Kidney (tissue), 13 donors: ENCODE measurements at regions not wholly inside any gene's neighbourhood (a gene's known extent, or its start where the extent isn't known, plus 50 kb on each side); places are given as distances from the start of the nearest gene placed in this dataset.

Experiments
- DNase-seq, 5 donors: peaks; one replicate each; pipeline ENCODE4 v3.0.0-alpha.2; 2013 to 2020
- FAIRE-seq: peaks from 2 replicates; lab custom pipeline; 2012; peaks lifted over from hg19 to GRCh38; lab: Jason Lieb, UNC
- H3K27ac ChIP-seq, 2 donors: one replicate each; pipeline ENCODE4 v1.7.0; 2013; ENCODE audit warnings: low read depth in 2 of 2, low read length in 2 of 2, inconsistent platforms in 1 of 2
- H3K27me3 ChIP-seq: one replicate; pipeline ENCODE4 v1.7.1; 2013; ENCODE audit warnings: low read length, inconsistent platforms; ENCODE audit not compliant: control insufficient read depth, insufficient read depth
- H3K36me3 ChIP-seq, 3 donors: one replicate each; pipeline versions ENCODE4 v1.7.0 to v1.7.1; 2013; ENCODE audit warnings: low read length in 3 of 3, control low read depth in 1 of 3, inconsistent platforms in 1 of 3; ENCODE audit not compliant: insufficient read depth in 3 of 3, control insufficient read depth in 2 of 3
- H3K4me1 ChIP-seq, 3 donors: one replicate each; pipeline versions ENCODE4 v1.7.0 to v1.7.1; 2013; ENCODE audit warnings: low read length in 3 of 3, inconsistent platforms in 1 of 3, low read depth in 1 of 3; ENCODE audit not compliant: control insufficient read depth in 2 of 3, insufficient read depth in 2 of 3
- H3K4me3 ChIP-seq, 3 donors: one replicate each; pipeline versions ENCODE4 v1.7.0 to v1.8.1; 2013; ENCODE audit warnings: low read length in 3 of 3, control low read depth in 1 of 3, inconsistent platforms in 1 of 3
- H3K9ac ChIP-seq, 3 donors: one replicate each; pipeline versions ENCODE4 v1.7.0 to v1.7.1; 2013; ENCODE audit warnings: low read length in 3 of 3, control low read depth in 1 of 3, inconsistent platforms in 1 of 3
- H3K9me3 ChIP-seq, 3 donors: one replicate each; pipeline versions ENCODE4 v1.7.0 to v1.7.1; 2013; ENCODE audit warnings: low read length in 3 of 3, control low read depth in 1 of 3, inconsistent platforms in 1 of 3; ENCODE audit not compliant: control insufficient read depth in 2 of 3, insufficient read depth in 1 of 3
- CTCF ChIP-seq: IDR thresholded peaks from 3 replicates; pipeline ENCODE4 v1.5.1; 2012; ENCODE audit warnings: mild to moderate bottlenecking, moderate library complexity, borderline replicate concordance; ENCODE audit not compliant: insufficient read depth; ENCODE audit errors: extremely low read depth
- intact Hi-C: fragments of 100-400 bp; cut with DNase I; formaldehyde crosslinking; loops from one replicate; pipeline ENCODE4 v1.11.1; 2022
- donor health status: control.
- donor health status: control.
- donor health status: control.
- donor health status: control.
- donor health status: control.
- donor health status: DM: yes; HTN: yes; CAD: no.
- donor health status: Normal renal cell carcinoma (clear cell type).

DNA sequence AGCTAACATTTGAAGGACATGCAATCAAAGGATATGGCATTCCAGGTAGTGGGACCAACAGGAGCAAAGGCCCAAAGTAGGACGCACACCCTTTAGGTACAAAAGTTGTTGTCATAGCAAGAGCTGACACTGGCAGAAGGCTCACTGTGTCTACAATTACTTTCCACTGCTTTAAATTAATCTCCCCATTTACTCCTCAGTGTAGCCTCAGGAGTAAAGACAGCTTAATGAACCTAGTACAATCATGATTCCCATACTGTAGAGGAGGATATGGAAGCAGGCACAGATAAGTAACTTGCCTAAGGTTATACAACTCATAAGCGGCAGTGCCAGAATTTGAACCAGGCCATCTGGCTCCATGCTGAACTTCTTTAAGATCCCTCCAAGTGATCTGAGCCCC, 212.9 kb upstream of the SFSWAP start:
- Histone ChIP-seq H3K36me3 (no peaks in the 10 kb centered on the region), H3K4me1 (no peaks in the 10 kb centered on the region), H3K27ac (no peak overlapping the region), H3K4me3 (no peak overlapping the region), H3K9me3 (no peaks in the 10 kb centered on the region), H3K9ac (no peak overlapping the region), H3K27me3 (no peaks in the 10 kb centered on the region)
- TF ChIP-seq CTCF = no peak
- no peak for FAIRE-seq
- DNase-seq = no peak
- intact Hi-C loops = no loop called here

DNA sequence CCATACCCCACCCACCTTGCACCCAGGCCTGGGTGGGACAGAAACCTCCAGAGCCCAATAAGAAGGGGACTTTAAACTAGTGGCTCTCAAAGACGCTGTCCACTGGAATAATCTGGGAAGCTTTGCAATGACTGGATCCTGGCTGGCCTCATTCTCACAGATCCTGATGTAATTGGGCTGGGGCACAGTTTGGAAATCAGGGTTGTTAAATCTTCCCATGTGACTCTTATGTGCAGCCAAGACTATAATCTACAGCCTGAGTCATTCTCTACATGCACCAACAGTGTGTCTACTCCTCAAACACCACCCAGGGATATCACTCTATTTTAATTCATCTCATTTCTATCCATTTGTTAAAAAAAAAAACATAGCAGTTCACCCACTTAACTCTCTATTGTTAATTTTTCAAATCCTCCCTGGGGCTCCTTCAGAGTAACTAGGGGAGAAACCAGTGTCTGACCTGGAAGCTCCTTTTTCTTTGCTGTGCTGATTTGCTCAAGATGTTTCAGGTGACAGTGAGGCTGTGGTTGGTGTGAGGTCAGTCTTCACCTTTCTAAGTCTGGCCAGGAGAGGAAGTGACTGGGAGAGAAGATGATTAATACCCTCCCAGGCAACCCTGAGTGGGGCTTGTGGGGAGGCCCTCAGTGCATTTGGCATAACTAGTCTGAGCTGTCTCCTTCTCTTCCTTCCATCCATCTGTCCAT, 211.6 kb upstream of the SFSWAP start:
- Histone ChIP-seq H3K27me3 (no peaks in the 10 kb centered on the region), H3K36me3 (no peaks in the 10 kb centered on the region), H3K27ac (no peak overlapping the region), H3K9ac (no peak overlapping the region), H3K9me3 (no peaks in the 10 kb centered on the region), H3K4me3 (no peak overlapping the region), H3K4me1 (no peaks in the 10 kb centered on the region)
- intact Hi-C loops = no loop called here
- no peak for TF ChIP-seq CTCF
- no peak for DNase-seq
- FAIRE-seq = no peak

DNA sequence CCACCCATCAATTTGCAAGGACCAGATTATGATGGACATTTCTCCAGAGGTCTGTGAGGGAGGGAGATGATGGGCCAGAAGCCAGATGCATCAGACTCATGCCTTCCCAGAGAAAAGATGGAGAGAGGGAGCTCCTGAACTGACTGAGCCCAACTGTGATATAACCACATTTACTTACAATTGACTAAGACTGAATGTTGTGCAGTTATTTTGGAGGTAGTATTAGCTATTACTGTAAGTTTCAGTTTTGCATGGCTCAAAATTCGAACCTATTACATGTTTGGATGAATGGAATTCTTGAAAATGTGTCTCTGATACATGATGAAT, 211.1 kb upstream of the SFSWAP start:
- Histone ChIP-seq H3K9ac (no peak overlapping the region), H3K27ac (no peak overlapping the region), H3K27me3 (no peaks in the 10 kb centered on the region), H3K36me3 (no peaks in the 10 kb centered on the region), H3K4me1 (no peaks in the 10 kb centered on the region), H3K4me3 (no peak overlapping the region), H3K9me3 (no peaks in the 10 kb centered on the region)
- DNase-seq (no peak), FAIRE-seq (no peak)
- no peak for TF ChIP-seq CTCF
- intact Hi-C loops = no loop called here

DNA sequence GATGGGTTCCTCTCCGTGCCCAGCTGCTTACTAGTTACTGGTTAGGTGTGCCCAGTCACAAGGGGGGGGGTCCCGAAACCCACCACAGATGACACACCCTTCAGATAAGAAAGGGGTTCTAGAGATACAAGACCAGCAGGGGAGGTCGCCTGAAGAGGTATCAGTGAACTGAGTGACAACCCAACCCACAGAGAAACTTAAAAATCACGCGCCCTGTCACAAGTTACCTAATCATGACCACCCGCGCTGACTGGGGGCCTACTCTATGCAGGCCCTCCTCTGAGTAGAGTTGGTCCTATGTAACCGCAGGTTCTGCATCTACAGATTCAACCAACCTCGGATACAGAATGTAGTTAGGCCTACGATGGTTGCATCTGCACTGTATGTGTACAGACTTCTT, 210.3 kb upstream of the SFSWAP start:
- TF ChIP-seq CTCF = no peak
- no peak for FAIRE-seq
- Histone ChIP-seq H3K9ac (no peak overlapping the region), H3K27me3 (no peaks in the 10 kb centered on the region), H3K36me3 (no peaks in the 10 kb centered on the region), H3K9me3 (no peaks in the 10 kb centered on the region), H3K4me1 (no peaks in the 10 kb centered on the region), H3K27ac (no peak overlapping the region), H3K4me3 (no peak overlapping the region)
- DNase-seq = no peak
- intact Hi-C loops = no loop called here
